Neutrophil (primary cell): ENCODE measurements at regions not wholly inside any gene's neighbourhood (a gene's known extent, or its start where the extent isn't known, plus 50 kb on each side); places are given as distances from the start of the nearest gene placed in this dataset.

ENCODE experiments used
- H3K27ac ChIP-seq: fragments of 200-600 bp; sonication (generic); 2 replicates; pipeline ENCODE4 v1.5.1; 2016; ENCODE audit warnings: mild to moderate bottlenecking, moderate library complexity
- H3K27me3 ChIP-seq: fragments of 200-600 bp; sonication (generic); 2 replicates; pipeline ENCODE4 v1.6.0; 2016; ENCODE audit warnings: mild to moderate bottlenecking
- H3K36me3 ChIP-seq: fragments of 200-600 bp; sonication (generic); 2 replicates; pipeline ENCODE4 v1.5.1; 2017
- H3K4me1 ChIP-seq, 2 experiments: fragments of 200-600 bp in 1 of 2; sonication (generic) in 1 of 2; 1 replicate in 1 of 2; 2 replicates in 1 of 2; pipeline versions ENCODE4 v1.5.1 to v1.6.1; 2013 to 2016; ENCODE audit warnings: low read depth in 1 of 2, low read length in 1 of 2, mild to moderate bottlenecking in 1 of 2, moderate library complexity in 1 of 2; ENCODE audit not compliant: control insufficient read depth in 1 of 2, insufficient read depth in 1 of 2
- H3K4me3 ChIP-seq, 2 experiments: fragments of 200-600 bp in 1 of 2; sonication (generic) in 1 of 2; 1 replicate in 1 of 2; 2 replicates in 1 of 2; pipeline ENCODE4 v1.5.1; 2013 to 2016; ENCODE audit warnings: low read depth in 1 of 2, low read length in 1 of 2, mild to moderate bottlenecking in 1 of 2, moderate library complexity in 1 of 2
- H3K9me3 ChIP-seq: fragments of 200-600 bp; sonication (generic); 2 replicates; pipeline ENCODE4 v1.5.1; 2016
- CTCF ChIP-seq: fragments of 200-600 bp; sonication (generic); IDR thresholded peaks from 2 replicates; pipeline ENCODE4 v1.5.1; 2016; ENCODE audit warnings: antibody characterized with exemption

DNA sequence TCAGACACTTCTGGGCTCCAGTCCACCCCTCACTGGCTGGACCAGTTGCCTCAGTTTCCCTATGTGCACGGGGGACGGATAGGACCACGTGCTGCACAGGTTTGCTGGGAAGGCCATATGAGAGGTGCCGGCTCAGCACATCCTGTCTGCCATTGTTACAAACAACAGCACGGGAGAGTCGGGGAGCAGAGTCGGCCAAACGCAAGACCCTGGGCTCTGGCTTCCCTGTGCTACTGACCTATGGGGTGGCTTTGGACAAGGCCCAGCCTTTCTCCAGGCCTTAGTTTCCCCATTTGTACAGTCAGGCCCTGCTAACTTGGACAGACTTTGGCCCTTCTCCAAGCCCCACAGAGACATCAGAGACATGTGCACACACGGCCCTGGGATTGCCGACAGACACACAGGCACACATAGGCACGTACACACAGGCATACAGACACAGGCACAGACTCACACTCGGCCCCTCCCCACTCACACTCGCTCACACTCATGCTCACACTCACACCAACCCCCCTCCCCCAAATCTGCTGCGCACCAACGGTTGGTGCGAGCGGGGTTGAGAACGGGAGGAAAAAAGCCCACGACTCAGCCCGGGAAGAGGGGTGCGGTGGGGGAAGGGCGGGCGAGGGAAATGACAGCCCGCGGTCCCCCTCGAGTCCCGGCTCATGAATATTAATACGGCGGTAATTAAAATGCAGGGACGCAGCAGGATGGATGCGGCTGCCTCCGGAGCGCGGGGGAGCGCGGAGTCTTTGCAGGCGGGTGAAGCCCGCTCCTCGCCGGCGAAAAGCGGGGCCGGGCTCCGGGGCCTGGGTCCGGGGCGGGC lies 133.0 kb downstream of the C9orf50 start:
- Histone ChIP-seq H3K4me1 (peaks cover 54% of the 10 kb centered on the region in 2 experiments), H3K27ac (peak overlapping the region; percentile 96), H3K9me3 (no peaks in the 10 kb centered on the region), H3K4me3 (peak overlapping the region; percentile 67 to 79), H3K27me3 (peaks cover 17% of the 10 kb centered on the region), H3K36me3 (no peaks in the 10 kb centered on the region)
- no peak for TF ChIP-seq CTCF

- Histone ChIP-seq H3K9me3 (no peaks in the 10 kb centered on the region), H3K36me3 (no peaks in the 10 kb centered on the region), H3K27me3 (peaks cover 26% of the 10 kb centered on the region), H3K27ac (peak overlapping the region; percentile 96), H3K4me3 (peak overlapping the region; percentile 67 to 79), H3K4me1 (peaks cover 56 to 59% of the 10 kb centered on the region in 2 experiments)
- TF ChIP-seq CTCF = no peak
Observed at GRCh38 chr9:129486756-129487657, 133.9 kb downstream of the C9orf50 start.

DNA sequence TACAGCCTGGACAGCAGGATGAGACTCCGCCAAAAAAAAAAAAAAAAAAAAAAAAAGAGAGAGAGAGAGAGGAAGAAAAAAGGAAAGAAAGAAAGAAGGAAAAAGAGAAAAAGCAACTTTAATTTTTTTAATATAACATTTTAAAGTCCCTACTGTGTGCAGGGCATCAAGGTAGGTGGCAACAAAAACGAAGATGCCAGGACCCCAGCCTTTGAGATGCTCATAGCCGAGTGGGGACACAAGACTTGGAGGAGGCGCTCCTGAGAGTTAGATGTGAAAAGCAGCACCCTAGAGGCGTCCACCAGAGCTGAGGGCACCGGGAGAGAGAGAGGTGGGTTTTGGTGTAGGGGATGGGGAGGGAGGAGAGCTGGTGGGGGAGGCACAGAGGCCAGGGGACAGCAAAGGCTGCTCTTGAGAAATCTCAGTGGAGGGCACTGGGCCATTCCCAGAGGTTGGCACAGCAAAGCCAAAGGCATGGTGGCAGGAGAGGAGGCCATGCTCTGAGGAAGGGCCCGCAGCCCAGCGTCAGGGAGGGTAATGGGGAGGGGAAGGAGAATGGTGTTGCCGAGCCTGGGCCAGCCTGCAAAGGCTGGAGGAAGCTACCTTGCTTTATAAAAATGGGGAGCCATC lies 135.6 kb downstream of the C9orf50 start:
- no peak overlapping the region for H3K27ac ChIP-seq

GRCh38 chr9:129484352-129485000 lies 136.4 kb downstream of the C9orf50 start:
- H3K9me3 ChIP-seq = no peaks in the 10 kb centered on the region
- H3K27ac ChIP-seq = no peak overlapping the region
- H3K27me3 ChIP-seq = peaks cover 35% of the 10 kb centered on the region
- no peak overlapping the region for H3K4me3 ChIP-seq
- H3K36me3 ChIP-seq = no peaks in the 10 kb centered on the region
- peaks cover 35 to 38% of the 10 kb centered on the region in 2 experiments for H3K4me1 ChIP-seq
- TF ChIP-seq CTCF = no peak

More for the DNA sequence above, 135.6 kb downstream of the C9orf50 start:
- no peaks in the 10 kb centered on the region for H3K9me3 ChIP-seq
- no peak for TF ChIP-seq CTCF
- H3K36me3 ChIP-seq = no peaks in the 10 kb centered on the region
- H3K27me3 ChIP-seq = peaks cover 35% of the 10 kb centered on the region
- H3K4me1 ChIP-seq = peaks cover 43 to 46% of the 10 kb centered on the region in 2 experiments
- no peak overlapping the region for H3K4me3 ChIP-seq
